GM12878 (cell line): ENCODE measurements at regions not wholly inside any gene's neighbourhood (a gene's known extent, or its start where the extent isn't known, plus 50 kb on each side); places are given as distances from the start of the nearest gene placed in this dataset.

Experiments
- ATAC-seq: fragments of 200-7000 bp; cut with Tn5 transposase; 3 replicates; pipeline ENCODE4 v1.9.1; 2020; ENCODE audit warnings: mild to moderate bottlenecking, moderate library complexity
- BruUV-seq: library from RNA; stranded (reverse); fragments of 400-500 nt; replicated peaks from 2 replicates; lab custom pipeline; 2021; lab: Mats Ljungman, UMichigan
- CTCF ChIA-PET: fragments of 300-600 bp; sonication (Branson Sonifier 250); formaldehyde crosslinking; extraction: SDS; loops from one replicate; lab custom pipeline; 2021; ENCODE audit warnings: inconsistent platforms; lab: Yijun Ruan, JAX
- POLR2A ChIA-PET: fragments of 350-600 bp; formaldehyde crosslinking; extraction: SDS; loops from one replicate; lab custom pipeline; 2021; ENCODE audit warnings: inconsistent platforms; lab: Charles Lee
- RAD21 ChIA-PET: fragments of 300-600 bp; sonication (Branson Sonifier 250); formaldehyde crosslinking; loops from one replicate; lab custom pipeline; 2023; ENCODE audit warnings: antibody characterized with exemption; ENCODE audit not compliant: unreplicated experiment; lab: Charles Lee
- SMC1A ChIA-PET: fragments of 300-600 bp; sonication (Branson Sonifier 250); formaldehyde crosslinking; loops from one replicate; lab custom pipeline; 2023; ENCODE audit not compliant: unreplicated experiment, uncharacterized antibody; lab: Charles Lee
- DNase-seq: peaks from one replicate; pipeline ENCODE4 v3.0.0-alpha.2; 2011; ENCODE audit warnings: low read depth, low spot score
- FAIRE-seq: peaks from 3 replicates; lab custom pipeline; 2011; peaks lifted over from hg19 to GRCh38; lab: Jason Lieb, UNC
- H2AFZ ChIP-seq: 2 replicates; pipeline ENCODE4 v1.6.0; 2011; ENCODE audit warnings: low read depth, low read length, control low read depth; ENCODE audit not compliant: control insufficient read depth
- H3K27ac ChIP-seq: 2 replicates; pipeline ENCODE4 v1.5.1; 2011; ENCODE audit warnings: control low read depth; ENCODE audit not compliant: control insufficient read depth, insufficient read depth
- H3K27me3 ChIP-seq, 2 experiments: replicated peaks in 1 of 2; 2 replicates each; pipeline versions ENCODE4 v1.6.0 to v1.6.1; 2011; ENCODE audit warnings: low read length in 1 of 2; ENCODE audit not compliant: control insufficient read depth in 2 of 2, insufficient read depth in 2 of 2
- H3K36me3 ChIP-seq, 2 experiments: 2 replicates each; pipeline ENCODE4 v1.5.1; 2011; ENCODE audit warnings: low read length in 1 of 2; ENCODE audit not compliant: control insufficient read depth in 2 of 2, insufficient read depth in 2 of 2
- H3K4me1 ChIP-seq: 2 replicates; pipeline ENCODE4 v1.6.1; 2011; ENCODE audit warnings: mild to moderate bottlenecking, low read length, moderate library complexity, mixed read lengths; ENCODE audit not compliant: control insufficient read depth, insufficient read depth
- H3K4me2 ChIP-seq: 2 replicates; pipeline ENCODE4 v1.6.0; 2011; ENCODE audit warnings: control low read depth; ENCODE audit not compliant: control insufficient read depth, insufficient read depth
- H3K4me3 ChIP-seq: fragments of 200-600 bp; sonication (generic); 2 replicates; pipeline ENCODE4 v1.5.1; 2016
- H3K79me2 ChIP-seq: 2 replicates; pipeline ENCODE4 v1.6.0; 2011; ENCODE audit warnings: low read length; ENCODE audit not compliant: control insufficient read depth, insufficient read depth
- H3K9ac ChIP-seq: 2 replicates; pipeline ENCODE4 v1.8.0; 2011; ENCODE audit warnings: low read length, control low read depth, mixed read lengths; ENCODE audit not compliant: control insufficient read depth, insufficient read depth
- H3K9me3 ChIP-seq: replicated peaks from 3 replicates; pipeline ENCODE4 v1.5.1; 2011; ENCODE audit warnings: mild to moderate bottlenecking, low read length; ENCODE audit not compliant: control insufficient read depth, insufficient read depth
- H4K20me1 ChIP-seq: 2 replicates; pipeline ENCODE4 v1.6.0; 2011; ENCODE audit not compliant: control insufficient read depth, insufficient read depth
- ATF7 ChIP-seq: fragments of 450-650 bp; IDR thresholded peaks from 2 replicates; pipeline ENCODE4 v1.6.1; 2016; ENCODE audit warnings: low read depth, mild to moderate bottlenecking
- CBX3 ChIP-seq: fragments of 200-600 bp; sonication (generic); IDR thresholded peaks from 2 replicates; pipeline ENCODE4 v1.6.1; 2016; ENCODE audit warnings: low read depth, borderline replicate concordance
- CHD1 ChIP-seq: IDR thresholded peaks from 2 replicates; pipeline ENCODE4 v1.6.1; 2012; ENCODE audit warnings: low read depth, low read length, improper control_type of control experiment
- DPF2 ChIP-seq: fragments of 450-650 bp; IDR thresholded peaks from 2 replicates; pipeline ENCODE4 v1.6.1; 2017; ENCODE audit warnings: mild to moderate bottlenecking
- KAT2A ChIP-seq: conservative IDR thresholded peaks from 2 replicates; pipeline ENCODE4 v1.6.1; 2011; ENCODE audit warnings: low read depth, low read length; ENCODE audit not compliant: control insufficient read depth
- MYC ChIP-seq: IDR thresholded peaks from 2 replicates; pipeline ENCODE4 v1.6.1; 2011; ENCODE audit warnings: mild to moderate bottlenecking, low read length, moderate library complexity, inconsistent platforms; ENCODE audit not compliant: insufficient read depth, insufficient replicate concordance, insufficient read length, severe bottlenecking
- NFYB ChIP-seq: IDR thresholded peaks from 2 replicates; pipeline ENCODE4 v1.6.1; 2011; ENCODE audit warnings: low read depth, mild to moderate bottlenecking, low read length, improper control_type of control experiment, moderate library complexity; ENCODE audit not compliant: insufficient read depth
- POLR2AphosphoS2 ChIP-seq: IDR thresholded peaks from 2 replicates; pipeline ENCODE4 v1.6.1; 2011; ENCODE audit warnings: low read depth, mild to moderate bottlenecking, low read length, improper control_type of control experiment, moderate library complexity
- POU2F2 ChIP-seq: IDR thresholded peaks from 3 replicates; pipeline ENCODE4 v1.6.1; 2011; ENCODE audit warnings: low read depth, mild to moderate bottlenecking, low read length, borderline replicate concordance
- YBX1 ChIP-seq: fragments of 450-650 bp; IDR thresholded peaks from 2 replicates; pipeline ENCODE4 v1.6.1; 2016; ENCODE audit warnings: antibody characterized with exemption
- WGBS: methylation state at CpG from one replicate; pipeline ENCODE4 v1.1.6; 2016; ENCODE audit warnings: low lambda C conversion rate; ENCODE audit not compliant: insufficient replicate concordance, insufficient coverage; ENCODE audit errors: missing lambda C conversion rate; 5-methylcytosine and 5-hydroxymethylcytosine counted together
- in situ Hi-C: fragments of 300-500 bp; cut with MboI; formaldehyde crosslinking; loops from 9 replicates; pipeline ENCODE4 v1.14.3; 2018; ENCODE audit warnings: mixed read lengths
- intact Hi-C: fragments of 100-400 bp; cut with micrococcal nuclease; formaldehyde crosslinking; loops from one replicate; pipeline ENCODE4 v1.14.2; 2022; ENCODE audit not compliant: unreplicated experiment
- TF ChIP-seq, protein P1 (sequence below): fragments of 450-650 bp; IDR thresholded peaks from 2 replicates; pipeline ENCODE4 v1.6.1; 2018; ENCODE audit warnings: borderline replicate concordance, mild to moderate bottlenecking; ENCODE audit not compliant: partially characterized antibody

DNA sequence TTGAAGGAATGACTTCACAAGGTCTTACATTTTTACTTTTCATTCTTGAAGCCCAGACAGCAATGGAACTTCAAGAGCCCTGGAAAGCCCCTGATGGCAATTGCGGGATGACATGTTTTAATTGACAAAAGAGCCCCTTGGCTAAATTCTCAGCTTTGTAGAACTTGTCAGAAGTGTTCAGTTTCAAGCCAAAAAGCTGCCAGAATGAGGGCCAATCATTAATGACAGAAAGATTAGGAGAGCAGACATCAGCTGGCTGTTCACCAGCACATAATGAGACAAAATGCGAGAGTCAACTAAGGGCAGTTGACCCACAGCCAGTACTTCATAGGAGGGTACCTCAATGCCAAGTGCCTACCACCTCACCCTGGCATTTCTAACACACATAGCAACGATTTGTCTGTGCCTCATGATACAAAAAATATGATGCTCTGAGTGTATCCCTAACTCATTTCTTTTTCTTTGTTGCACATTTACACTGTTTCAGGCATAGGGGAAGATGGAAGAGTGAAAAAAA is 243.1 kb downstream of the MYLK4 start (continued):
- TF ChIP-seq, protein P1, sequence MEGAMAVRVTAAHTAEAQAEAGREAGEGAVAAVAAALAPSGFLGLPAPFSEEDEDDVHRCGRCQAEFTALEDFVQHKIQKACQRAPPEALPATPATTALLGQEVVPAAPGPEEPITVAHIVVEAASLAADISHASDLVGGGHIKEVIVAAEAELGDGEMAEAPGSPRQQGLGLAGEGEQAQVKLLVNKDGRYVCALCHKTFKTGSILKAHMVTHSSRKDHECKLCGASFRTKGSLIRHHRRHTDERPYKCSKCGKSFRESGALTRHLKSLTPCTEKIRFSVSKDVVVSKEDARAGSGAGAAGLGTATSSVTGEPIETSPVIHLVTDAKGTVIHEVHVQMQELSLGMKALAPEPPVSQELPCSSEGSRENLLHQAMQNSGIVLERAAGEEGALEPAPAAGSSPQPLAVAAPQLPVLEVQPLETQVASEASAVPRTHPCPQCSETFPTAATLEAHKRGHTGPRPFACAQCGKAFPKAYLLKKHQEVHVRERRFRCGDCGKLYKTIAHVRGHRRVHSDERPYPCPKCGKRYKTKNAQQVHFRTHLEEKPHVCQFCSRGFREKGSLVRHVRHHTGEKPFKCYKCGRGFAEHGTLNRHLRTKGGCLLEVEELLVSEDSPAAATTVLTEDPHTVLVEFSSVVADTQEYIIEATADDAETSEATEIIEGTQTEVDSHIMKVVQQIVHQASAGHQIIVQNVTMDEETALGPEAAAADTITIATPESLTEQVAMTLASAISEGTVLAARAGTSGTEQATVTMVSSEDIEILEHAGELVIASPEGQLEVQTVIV: no peak
- TF ChIP-seq YBX1: no peak

DNA sequence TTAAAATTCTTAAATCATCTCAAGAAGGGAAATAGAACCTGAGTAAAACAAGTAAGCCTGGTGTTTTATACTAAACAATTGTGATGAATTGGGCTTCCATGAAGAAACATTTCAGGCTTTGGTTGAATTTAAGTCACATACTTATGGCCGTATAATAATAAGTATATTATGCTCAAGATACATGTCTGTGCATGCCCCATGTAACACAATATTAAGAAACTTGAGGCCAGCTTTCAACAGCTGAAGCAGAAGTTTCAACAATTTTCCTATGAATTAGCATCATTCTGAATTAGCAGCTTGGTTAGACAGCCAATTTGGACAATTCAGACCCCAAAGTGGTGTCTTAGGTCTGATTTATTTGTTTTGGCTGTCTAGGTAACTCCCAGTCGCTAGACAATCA is 243.7 kb downstream of the MYLK4 start:
- no TSS peak for BruUV-seq
- 55% methylated on average over 2 of the region's 2 CpGs for WGBS
- intact Hi-C loops: no loop called here
- SMC1A ChIA-PET: interaction anchor here (0.7 to 1.5 kb wide), 2 partner anchors 10 to 32 kb away, joined by 3 read pairs; no protein-coding TSS in a partner anchor
- Histone ChIP-seq H3K4me1 (no peaks in the 10 kb centered on the region), H3K27me3 (peaks cover 0 to 1% of the 10 kb centered on the region in 2 experiments; a peak in 2 of 4 replicates), H3K79me2 (no peaks in the 10 kb centered on the region), H3K4me2 (no peak overlapping the region), H3K9ac (no peak overlapping the region), H3K27ac (no peak overlapping the region), H2AFZ (no peak overlapping the region), H3K36me3 (no peaks in the 10 kb centered on the region), H3K9me3 (no peaks in the 10 kb centered on the region; the same call in 2 of the 3 replicates), H3K4me3 (no peak overlapping the region), H4K20me1 (no peaks in the 10 kb centered on the region)
- RAD21 ChIA-PET: no interaction called here
- TF ChIP-seq MYC: no peak
- no peak for TF ChIP-seq NFYB
- no peak for TF ChIP-seq CHD1
- no peak for TF ChIP-seq CBX3
- TF ChIP-seq DPF2: no peak
- TF ChIP-seq POU2F2: no peak
- no peak for TF ChIP-seq KAT2A
- no peak for TF ChIP-seq ATF7
- TF ChIP-seq POLR2AphosphoS2: no peak
- FAIRE-seq: no peak
- POLR2A ChIA-PET: no interaction called here
- DNase-seq: no peak
- CTCF ChIA-PET: no interaction called here
- in situ Hi-C loops: no loop called here
- ATAC-seq: no peak
